NOMO-1 treated with DMSO at 0.1 percent for 48 hours (cell line): ENCODE measurements at regions not wholly inside any gene's neighbourhood (a gene's known extent, or its start where the extent isn't known, plus 50 kb on each side); places are given as distances from the start of the nearest gene placed in this dataset.

Experiments used
- DNase-seq: peaks from one replicate; lab custom pipeline; 2025; ENCODE audit not compliant: unreplicated experiment; lab: John Stamatoyannopoulos, UW

DNA sequence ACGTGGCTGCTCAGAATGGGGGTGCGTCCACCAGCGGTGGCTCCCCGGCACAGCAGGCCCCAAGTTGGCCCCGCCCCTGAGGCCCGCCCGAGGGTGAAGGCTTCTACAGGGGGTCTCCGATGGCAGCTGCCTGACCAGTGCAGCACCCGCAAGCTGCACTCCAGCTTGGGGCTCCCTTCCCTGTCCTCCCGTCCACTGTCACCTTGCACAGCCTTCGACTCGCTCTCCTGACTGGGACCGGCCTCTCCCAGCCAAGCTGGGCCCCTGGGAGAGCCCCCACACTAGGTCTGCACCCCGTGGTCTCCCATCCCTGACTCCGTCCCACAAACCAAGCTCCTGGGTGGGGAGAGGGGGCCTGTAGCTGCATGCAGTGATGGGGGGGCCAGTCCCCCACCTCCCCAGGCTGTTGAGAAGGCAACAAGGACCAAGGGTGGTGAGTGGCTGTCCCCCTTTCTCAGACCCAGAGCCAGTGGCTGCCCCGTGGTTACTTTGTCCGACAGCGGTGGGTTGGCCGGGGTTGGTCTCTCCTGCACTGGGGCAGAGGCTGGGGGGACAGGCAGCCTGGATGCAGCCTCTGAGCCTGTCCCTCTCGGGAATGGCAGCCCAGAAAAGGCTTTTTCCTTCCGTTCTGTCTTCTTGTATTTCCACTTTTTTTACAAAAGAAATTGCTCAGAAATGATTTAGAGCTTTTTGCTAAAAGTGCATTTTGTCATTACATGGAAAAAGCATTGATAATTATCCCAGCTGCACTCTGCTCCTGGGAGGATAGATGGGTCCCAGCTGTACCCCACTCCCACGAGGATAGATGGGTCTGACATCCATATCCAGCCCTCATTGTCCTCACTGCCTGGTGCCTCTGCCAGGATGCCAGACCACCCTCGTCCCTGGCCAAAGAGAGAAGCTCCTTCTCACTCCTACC, 217.0 kb downstream of the KIF26A start:
- DNase-seq: no peak

- no peak for DNase-seq
These were observed 217.8 kb downstream of the KIF26A start for GRCh38 chr14:104356020-104356737.

DNA sequence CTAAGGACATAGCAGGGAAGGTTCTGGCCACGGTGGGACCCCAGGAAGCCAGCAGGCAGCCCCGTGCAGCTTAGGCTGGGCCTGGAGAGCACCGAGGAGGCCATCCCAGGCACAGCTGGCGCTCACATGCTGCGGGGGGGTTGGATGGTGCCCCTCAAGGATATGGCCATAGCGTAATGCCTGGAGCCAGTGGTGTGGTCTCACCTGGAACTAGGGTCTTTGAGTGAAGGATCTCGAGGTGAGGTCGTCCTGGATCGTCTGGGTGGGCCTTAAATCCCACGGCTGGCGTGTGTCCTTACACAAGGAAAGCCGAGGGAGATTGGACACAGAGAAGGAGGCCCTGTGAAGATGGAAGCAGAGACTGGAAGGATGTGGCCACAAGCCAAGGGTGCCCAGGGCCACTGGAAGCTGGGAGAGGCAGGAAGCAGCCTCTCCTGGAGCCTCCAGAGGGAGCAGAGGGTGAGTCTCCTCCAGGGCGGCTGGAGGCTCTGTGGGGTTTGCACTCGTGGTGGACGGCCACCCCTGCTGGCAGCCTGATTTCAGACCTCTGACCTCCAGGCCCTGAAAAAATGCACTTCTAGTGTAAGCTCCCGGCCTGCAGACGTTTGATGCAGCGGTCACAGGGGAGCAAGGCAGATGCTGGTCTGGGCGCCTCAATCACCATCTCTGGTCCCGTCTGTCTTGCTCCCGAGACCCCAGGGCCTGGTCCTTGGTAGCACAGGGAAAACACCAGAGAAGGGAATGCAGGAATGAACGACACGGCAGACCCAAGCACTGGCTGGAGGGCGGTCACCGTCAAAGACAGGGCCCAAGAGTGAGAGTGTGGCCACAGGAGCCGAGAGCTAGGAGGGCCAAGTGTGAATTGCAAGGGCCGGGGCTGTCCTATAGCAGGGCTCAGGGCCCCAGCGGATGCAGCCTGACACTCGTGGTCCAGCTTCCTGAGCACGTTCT, 218.6 kb downstream of the KIF26A start:
- DNase-seq: no peak

DNA sequence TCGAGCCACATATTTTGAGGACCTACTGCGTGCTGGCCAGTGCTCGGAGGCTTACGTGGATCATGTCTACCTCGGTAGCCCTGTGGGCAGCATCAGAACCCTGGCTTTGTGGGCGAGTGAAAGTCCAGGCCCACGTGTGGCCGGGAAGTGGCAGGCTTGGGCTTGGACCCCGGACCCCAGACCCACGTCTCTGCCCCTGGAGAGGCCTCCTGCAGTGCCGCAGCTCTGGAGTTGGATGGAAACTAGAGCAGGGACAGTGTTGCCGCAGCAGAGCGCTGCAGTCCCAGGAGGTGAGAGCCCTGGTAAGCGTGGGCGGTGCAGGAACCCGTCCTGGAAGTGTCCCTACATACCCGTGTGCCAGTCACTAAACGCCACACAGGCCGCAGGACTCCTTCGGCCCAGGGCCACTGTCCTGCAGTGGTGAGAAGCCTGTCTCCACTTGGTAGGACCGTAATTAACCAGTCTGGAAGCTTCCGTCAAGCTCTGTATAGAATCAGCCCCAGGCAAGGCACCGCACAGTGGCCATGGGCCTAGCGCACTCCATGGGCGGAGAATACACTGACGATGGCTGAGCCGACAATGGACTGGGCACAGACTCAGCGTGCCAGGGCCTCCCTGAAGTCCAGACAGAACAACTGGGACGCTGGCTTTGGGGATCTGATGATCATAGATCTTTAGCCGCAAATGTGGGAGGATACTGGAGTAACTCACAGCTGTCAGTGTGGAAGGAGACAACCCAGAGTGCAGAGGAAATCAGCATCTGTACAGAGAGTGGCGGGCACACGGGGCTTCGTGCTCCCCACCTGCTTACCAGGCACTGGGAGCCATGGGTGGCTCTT, 219.5 kb downstream of the KIF26A start:
- DNase-seq: no peak

- DNase-seq: no peak
These were observed 220.3 kb downstream of the KIF26A start for GRCh38 chr14:104358528-104359300.

DNA sequence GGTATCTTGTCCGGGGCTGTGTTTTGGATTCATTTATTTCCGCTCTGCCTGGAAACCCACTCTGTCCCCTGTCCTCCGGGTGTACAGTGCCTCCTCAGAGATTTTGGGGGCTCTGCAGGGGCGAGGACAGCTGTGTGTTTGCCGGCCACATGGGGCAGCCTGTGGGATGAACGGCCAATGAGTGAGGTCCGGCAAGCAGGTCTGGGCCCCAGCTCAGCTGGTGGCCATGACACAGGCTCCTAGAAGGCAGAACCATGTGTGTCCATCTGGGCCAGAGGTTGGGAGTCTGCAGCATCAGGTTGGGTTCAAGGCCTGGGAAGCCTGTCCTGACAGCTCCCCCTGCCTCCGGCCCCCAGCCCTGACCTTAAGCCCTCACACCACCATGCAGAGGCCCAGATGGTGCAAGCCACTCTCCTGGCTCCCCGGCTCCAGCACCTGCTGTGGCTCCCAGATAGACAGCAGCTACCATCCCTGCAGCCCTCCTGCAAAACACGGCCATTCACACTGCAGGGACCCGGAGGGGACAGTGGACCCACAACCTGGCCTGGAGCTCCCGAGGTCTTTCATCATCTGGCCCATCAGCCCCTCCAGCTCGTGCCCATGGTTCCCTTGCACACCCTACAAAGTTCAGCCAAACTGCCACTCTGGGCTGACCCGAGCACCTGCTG, 220.1 kb upstream of the C14orf180 start:
- no peak for DNase-seq

DNA sequence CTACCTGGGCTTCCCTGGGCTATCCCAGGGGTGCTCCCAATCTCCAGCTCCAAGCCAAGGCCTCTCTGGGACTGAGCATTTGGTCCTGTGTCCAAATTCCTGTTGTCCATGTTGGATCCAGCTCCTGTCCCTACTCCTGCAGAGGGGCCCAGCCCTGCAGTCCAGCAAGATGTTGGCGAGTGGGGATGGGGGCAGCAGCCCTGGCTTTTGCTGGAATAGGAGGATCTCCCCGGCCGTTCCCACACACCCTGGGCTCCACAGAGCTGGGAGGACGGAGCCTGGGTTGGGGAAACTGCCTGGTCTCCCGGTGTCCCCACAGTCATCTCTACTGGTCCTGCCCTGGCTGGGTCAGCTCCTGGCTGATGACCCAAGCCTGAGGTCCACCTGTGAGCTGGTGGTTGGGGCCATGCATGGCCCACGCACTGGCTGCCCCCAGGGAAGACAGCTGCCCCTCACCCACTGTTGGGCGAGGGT, 219.6 kb upstream of the C14orf180 start:
- no peak for DNase-seq

GRCh38 chr14:104360501-104360900, 219.1 kb upstream of the C14orf180 start:
- no peak for DNase-seq

DNA sequence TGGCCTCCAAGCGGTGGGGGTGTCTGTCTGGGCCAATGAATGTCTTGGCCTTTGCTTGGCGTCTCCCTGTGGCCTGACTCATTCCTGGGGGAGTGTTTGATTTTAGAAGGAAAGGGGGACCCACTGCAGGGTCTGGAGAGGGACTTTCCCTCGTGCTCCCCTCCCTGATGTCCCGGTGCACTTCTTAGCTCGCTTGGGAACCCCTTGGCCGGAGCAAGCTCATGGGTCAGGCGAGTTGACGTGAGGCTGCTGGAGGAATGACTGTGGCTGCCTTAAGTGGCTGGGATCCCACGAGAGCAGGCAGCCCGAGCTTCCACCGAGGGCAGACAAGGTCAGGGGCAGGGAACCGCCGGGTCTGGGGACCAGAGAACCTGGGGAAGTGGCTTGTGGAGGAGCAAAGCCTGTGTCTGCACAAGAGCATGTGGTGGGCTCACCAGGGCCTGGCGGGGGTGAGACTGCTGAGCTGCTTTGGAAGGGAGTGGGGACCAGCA, 218.4 kb upstream of the C14orf180 start:
- no peak for DNase-seq

DNA sequence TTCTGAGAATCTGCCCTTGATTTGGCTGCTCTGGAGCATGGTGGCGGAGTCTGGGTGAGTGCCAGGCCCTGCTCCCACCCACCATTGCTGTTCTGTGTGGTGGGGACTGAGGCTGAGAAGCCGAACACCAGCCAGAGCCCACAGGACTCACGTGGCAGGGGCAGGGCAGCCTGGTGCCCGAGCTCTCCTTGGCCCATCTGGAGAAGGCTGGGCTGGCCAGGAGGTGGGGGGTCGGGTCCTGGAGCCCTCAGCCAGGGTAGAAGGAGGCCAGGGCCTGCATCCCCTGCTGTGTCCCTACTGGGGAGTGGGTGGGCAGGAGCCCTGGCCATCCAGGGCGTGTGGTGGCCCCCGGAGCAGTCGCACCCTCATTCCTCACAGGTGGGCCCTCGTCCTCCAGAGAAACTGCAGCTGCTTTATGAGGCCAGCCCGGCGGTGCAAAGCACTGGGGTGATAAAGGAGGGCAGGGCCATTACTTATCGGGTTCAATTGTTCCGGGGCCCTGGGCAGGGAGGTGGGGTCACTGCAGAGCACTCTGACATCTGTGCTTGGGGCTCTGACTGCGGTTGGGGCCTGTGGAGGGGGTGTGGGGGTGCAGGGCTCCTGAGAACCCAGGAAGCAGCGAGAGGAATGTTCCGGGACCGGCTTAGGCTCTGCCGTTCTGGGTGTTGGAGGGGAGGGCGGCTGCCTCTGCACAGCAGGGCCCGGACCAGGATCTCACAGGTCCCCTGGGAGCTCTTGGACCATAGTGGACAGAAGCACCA, 217.5 kb upstream of the C14orf180 start:
- no peak for DNase-seq

GRCh38 chr14:104362761-104363605, 216.6 kb upstream of the C14orf180 start:
- DNase-seq: no peak

DNA sequence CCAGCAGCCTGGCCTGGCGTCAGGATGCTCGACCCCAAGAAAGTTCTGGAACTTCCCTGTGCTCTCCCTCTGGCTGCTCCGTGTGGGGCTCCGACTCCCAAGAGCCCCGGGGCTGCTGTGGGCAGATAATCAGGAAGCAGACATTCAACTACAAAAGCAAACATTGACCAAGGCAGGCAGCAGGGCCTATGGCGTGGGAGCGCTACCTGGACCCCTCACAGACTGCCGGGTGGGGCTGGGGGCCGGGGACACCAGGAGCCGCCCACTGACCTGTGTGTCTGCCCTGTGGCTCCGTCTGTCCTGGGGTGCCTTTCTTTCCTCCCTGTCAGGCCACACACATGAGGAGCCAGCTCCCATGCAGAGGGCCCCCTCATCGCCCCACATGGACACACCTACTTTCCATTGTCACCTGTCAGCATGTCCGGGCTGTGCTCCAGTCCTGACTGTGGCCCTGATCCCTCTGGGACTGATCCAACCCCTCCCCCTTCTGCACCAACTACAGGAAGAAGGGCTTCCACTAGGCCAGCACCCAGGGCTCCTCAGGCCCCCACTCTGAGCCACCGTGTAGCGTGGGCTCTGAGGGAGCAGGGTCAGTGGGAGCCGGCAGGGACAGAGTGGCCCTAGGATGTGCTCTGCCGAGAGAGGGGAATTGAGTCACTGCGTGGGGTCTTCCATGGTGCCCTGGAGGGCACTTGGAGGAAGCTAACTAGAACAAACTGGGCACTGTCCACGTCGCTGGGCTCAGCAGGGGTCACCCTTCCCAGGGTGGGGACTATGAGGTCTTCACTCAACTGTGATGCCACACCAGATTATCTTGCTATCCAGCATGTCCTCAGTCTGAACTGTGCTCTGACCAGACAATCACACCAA, 215.4 kb upstream of the C14orf180 start:
- DNase-seq: no peak

- peak; percentile 23 for DNase-seq
These were observed 214.7 kb upstream of the C14orf180 start for GRCh38 chr14:104364830-104365229.

GRCh38 chr14:104366931-104367865, 212.4 kb upstream of the C14orf180 start:
- no peak for DNase-seq
